ENCODE measurements at regions not wholly inside any gene's neighbourhood (a gene's known extent, or its start where the extent isn't known, plus 50 kb on each side); places are given as distances from the start of the nearest gene placed in this dataset.

- no peak for TF ChIP-seq CTCF (conservative IDR thresholded peaks at IDR 0.05; ENCODE audit: low read depth, low read length)
- no peak overlapping the region for H2AFZ ChIP-seq (ENCODE audit: low read depth)
- H3K4me2 ChIP-seq = no peak overlapping the region
- no peak overlapping the region for H3K27ac ChIP-seq
- H4K20me1 ChIP-seq (ENCODE audit: insufficient read depth) = no peaks in the 10 kb centered on the region
- no peaks in the 10 kb centered on the region for H3K4me1 ChIP-seq (ENCODE audit: low read depth, poor library complexity, severe bottlenecking)
- no peaks in the 10 kb centered on the region for H3K79me2 ChIP-seq (ENCODE audit: insufficient read depth, low read depth)
- no peaks in the 10 kb centered on the region for H3K27me3 ChIP-seq (ENCODE audit: insufficient read depth, low read depth)
- H3K36me3 ChIP-seq (ENCODE audit: insufficient read depth) = no peaks in the 10 kb centered on the region
- H3K4me3 ChIP-seq (IDR thresholded peaks at IDR 0.05; ENCODE audit: insufficient read depth, low read depth, low read length) = no peak overlapping the region
- H3K9ac ChIP-seq = no peak overlapping the region
Observed at GRCh38 chr11:131302836-131303235, 67.6 kb upstream of the NTM start.

DNA sequence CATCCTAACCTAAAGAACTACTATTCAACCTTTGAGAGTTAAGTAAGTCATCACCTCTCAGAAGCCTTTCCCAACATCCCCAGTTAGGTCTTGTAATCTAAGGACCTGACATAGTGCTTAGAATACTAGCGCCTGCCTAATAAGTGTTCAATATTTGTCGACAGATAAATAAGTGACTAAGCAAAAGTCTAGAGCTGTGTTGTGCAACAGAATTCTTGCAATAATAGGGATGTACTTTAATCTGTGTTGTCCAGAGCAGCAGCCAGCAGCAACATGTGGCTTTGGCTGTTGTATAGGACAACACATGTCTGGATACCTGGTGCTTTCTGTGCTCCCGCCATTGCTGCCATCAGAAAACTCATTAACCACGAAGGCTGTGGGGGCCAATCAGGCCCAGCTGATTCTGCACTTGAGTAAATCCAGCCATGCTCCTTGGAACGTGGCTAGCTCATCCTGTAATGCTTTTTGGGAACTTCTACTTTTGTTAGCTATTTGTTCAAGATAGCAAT is 66.8 kb upstream of the NTM start:
- H3K27ac ChIP-seq = no peak overlapping the region

GRCh38 chr11:131305005-131305404 is 65.4 kb upstream of the NTM start:
- H3K27ac ChIP-seq = no peak overlapping the region
- H3K27me3 ChIP-seq (ENCODE audit: insufficient read depth, low read depth) = no peaks in the 10 kb centered on the region
- no peak overlapping the region for H3K4me2 ChIP-seq
- no peak for TF ChIP-seq CTCF (conservative IDR thresholded peaks at IDR 0.05; ENCODE audit: low read depth, low read length)
- H3K79me2 ChIP-seq (ENCODE audit: insufficient read depth, low read depth) = no peaks in the 10 kb centered on the region
- no peak overlapping the region for H2AFZ ChIP-seq (ENCODE audit: low read depth)
- H3K4me3 ChIP-seq (IDR thresholded peaks at IDR 0.05; ENCODE audit: insufficient read depth, low read depth, low read length) = no peak overlapping the region
- no peaks in the 10 kb centered on the region for H3K4me1 ChIP-seq (ENCODE audit: low read depth, poor library complexity, severe bottlenecking)
- no peak overlapping the region for H3K9ac ChIP-seq
- no peaks in the 10 kb centered on the region for H4K20me1 ChIP-seq (ENCODE audit: insufficient read depth)
- no peaks in the 10 kb centered on the region for H3K36me3 ChIP-seq (ENCODE audit: insufficient read depth)

More for the DNA sequence above, 66.8 kb upstream of the NTM start:
- Histone ChIP-seq H3K27me3 (ENCODE audit: insufficient read depth, low read depth) (no peaks in the 10 kb centered on the region), H4K20me1 (ENCODE audit: insufficient read depth) (no peaks in the 10 kb centered on the region), H3K4me2 (no peak overlapping the region), H2AFZ (ENCODE audit: low read depth) (no peak overlapping the region), H3K4me1 (ENCODE audit: low read depth, poor library complexity, severe bottlenecking) (no peaks in the 10 kb centered on the region), H3K4me3 (IDR thresholded peaks at IDR 0.05; ENCODE audit: insufficient read depth, low read depth, low read length) (no peak overlapping the region), H3K36me3 (ENCODE audit: insufficient read depth) (no peaks in the 10 kb centered on the region), H3K9ac (no peak overlapping the region), H3K79me2 (ENCODE audit: insufficient read depth, low read depth) (no peaks in the 10 kb centered on the region)
- no peak for TF ChIP-seq CTCF (conservative IDR thresholded peaks at IDR 0.05; ENCODE audit: low read depth, low read length)

DNA sequence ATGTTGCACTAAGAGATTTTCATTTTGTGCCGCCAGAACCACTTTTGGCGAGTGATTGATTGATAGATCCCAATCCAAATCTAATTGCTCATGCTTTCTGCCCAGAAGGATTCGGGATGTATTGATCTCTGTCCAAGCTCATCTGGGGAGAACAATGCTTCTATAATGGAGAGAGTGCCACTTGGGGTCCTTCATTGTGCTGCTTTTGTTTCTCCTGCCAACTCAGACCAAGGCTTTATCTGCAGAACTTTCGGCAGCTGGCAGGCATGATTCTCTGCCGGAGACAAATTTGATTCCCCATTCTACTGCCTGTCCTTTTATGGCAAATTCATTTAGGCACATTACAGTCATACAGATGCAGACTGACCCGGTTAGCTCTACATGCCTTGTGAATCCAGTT is 62.9 kb upstream of the NTM start:
- H3K79me2 ChIP-seq (ENCODE audit: insufficient read depth, low read depth) = no peaks in the 10 kb centered on the region
- no peaks in the 10 kb centered on the region for H3K27me3 ChIP-seq (ENCODE audit: insufficient read depth, low read depth)
- H3K27ac ChIP-seq = no peak overlapping the region
- H3K4me1 ChIP-seq (ENCODE audit: low read depth, poor library complexity, severe bottlenecking) = no peaks in the 10 kb centered on the region
- H4K20me1 ChIP-seq (ENCODE audit: insufficient read depth) = no peaks in the 10 kb centered on the region
- H3K36me3 ChIP-seq (ENCODE audit: insufficient read depth) = no peaks in the 10 kb centered on the region
- no peak overlapping the region for H3K4me3 ChIP-seq (IDR thresholded peaks at IDR 0.05; ENCODE audit: insufficient read depth, low read depth, low read length)
- H3K4me2 ChIP-seq = no peak overlapping the region
- no peak overlapping the region for H2AFZ ChIP-seq (ENCODE audit: low read depth)
- no peak overlapping the region for H3K9ac ChIP-seq
- TF ChIP-seq CTCF (conservative IDR thresholded peaks at IDR 0.05; ENCODE audit: low read depth, low read length) = no peak
